ENCODE measurements at regions not wholly inside any gene's neighbourhood (a gene's known extent, or its start where the extent isn't known, plus 50 kb on each side); places are given as distances from the start of the nearest gene placed in this dataset.
"Not testable (repeated sequence)": the region's sequence is repeated elsewhere in the genome, so short reads cannot be mapped to it uniquely, and the experiment has no call there.

DNA sequence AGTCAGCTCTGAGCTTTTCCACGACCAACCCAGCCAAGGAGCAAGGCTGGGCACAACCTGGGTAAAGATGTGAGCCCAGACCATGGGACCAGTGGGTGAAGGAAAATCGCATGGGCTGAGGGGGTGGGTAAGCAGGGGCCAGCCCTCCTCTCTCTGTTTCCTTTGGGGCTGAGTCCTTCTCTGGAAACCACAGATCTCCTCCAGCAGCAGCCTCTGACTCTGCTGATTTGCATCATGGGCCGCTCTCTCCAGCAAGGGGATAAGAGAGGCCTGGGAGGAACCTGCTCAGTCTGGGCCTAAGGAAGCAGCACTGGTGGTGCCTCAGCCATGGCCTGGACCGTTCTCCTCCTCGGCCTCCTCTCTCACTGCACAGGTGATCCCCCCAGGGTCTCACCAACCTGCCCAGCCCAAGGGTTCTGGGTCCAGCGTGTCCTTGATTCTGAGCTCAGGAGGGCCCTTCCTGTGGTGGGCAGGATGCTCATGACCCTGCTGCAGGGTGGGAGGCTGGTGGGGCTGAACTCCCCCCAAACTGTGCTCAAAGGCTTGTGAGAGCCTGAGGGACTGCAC is 67.8 kb downstream of the GGTLC2 start:
- Histone ChIP-seq H3K4me3 (ENCODE audit: low read length) (no peak overlapping the region), H3K4me1 (ENCODE audit: insufficient read depth, low read length) (peaks cover 35% of the 10 kb centered on the region), H3K9me3 (ENCODE audit: low read depth, low read length) (no peaks in the 10 kb centered on the region), H3K27me3 (ENCODE audit: insufficient read depth, low read length) (no peaks in the 10 kb centered on the region)

DNA sequence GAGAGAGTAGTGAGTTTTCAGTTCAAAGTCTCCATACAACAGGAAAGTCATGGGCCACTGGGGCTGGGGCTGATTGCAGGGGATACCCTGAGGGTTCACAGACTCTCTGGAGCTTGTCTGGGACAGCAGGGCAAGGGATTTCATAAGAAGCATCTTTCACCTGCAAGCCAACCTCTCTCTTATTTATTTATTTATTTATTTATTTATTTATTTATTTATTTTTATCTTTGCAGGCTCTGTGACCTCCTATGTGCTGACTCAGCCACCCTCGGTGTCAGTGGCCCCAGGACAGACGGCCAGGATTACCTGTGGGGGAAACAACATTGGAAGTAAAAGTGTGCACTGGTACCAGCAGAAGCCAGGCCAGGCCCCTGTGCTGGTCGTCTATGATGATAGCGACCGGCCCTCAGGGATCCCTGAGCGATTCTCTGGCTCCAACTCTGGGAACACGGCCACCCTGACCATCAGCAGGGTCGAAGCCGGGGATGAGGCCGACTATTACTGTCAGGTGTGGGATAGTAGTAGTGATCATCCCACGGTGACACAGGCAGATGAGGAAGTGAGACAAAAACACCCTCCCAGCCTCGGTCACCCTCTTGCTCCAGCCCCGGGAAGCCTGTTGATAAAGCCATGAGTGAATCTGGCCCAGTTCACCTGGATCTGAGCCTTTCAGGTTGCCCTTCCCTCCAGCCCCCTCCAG is 68.4 kb downstream of the GGTLC2 start:
- Histone ChIP-seq H3K27me3 (ENCODE audit: insufficient read depth, low read length) (no peaks in the 10 kb centered on the region), H3K9me3 (ENCODE audit: low read depth, low read length) (no peaks in the 10 kb centered on the region), H3K4me1 (ENCODE audit: insufficient read depth, low read length) (peaks cover 37% of the 10 kb centered on the region), H3K4me3 (ENCODE audit: low read length) (no peak overlapping the region)

DNA sequence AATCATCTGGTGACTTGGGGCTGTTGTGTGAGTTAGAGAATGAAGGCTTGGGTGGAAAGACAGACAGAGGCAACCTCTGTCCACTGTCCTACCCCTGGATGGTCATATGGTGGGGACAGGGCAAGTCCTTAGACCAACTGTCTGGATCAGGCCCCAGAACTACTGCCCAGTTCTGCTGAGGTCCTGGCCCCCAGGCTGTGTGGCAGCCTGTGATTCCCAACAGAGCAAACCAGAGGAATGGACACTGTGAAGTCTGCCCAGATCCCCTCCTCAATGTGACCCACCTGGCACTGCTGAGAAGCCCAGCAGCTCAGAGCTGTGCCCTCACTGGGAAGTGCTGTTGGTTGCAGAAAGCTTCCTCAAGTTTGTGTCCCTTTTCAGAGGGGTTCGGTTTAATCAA is 69.0 kb downstream of the GGTLC2 start:
- no peak overlapping the region for H3K4me3 ChIP-seq (ENCODE audit: low read length)
- no peaks in the 10 kb centered on the region for H3K27me3 ChIP-seq (ENCODE audit: insufficient read depth, low read length)
- H3K9me3 ChIP-seq (ENCODE audit: low read depth, low read length), result no peaks in the 10 kb centered on the region
- peaks cover 40% of the 10 kb centered on the region for H3K4me1 ChIP-seq (ENCODE audit: insufficient read depth, low read length)

DNA sequence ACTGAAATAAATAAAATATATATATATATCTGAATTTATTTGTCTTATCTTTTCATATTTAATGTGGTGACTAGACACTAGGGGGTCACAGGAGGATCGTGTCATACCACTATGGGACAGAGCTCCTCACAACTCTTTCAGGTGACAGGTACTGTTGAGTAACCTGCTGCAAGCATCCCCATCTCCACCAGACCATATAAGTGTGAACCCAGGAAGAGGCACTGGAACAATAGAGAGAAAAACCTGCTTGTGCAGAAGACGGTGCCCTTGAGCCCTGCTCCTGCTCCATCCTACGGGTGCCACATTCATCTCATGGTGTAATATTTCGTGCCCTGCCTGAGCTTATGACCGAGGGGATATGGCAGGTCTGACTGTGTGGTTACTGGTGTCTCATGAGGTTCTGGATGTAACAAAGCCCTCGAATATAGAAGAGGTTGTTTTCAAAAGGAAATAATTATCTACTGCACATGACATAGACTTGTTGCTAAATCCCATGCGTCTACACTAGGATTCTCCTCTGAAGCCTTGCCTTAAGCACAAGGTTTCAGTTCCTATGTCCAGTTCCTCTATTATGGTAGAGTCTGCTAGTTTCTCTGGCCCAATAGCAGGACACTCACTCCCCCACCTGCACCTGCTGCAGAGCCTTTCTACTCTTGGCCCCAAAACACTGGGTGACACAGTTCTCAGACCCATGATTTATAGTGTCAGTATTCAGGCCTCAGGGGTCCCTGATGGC is 70.4 kb downstream of the GGTLC2 start:
- H3K27me3 ChIP-seq (ENCODE audit: insufficient read depth, low read length), result no peaks in the 10 kb centered on the region
- no peak overlapping the region for H3K4me3 ChIP-seq (ENCODE audit: low read length)
- H3K9me3 ChIP-seq (ENCODE audit: low read depth, low read length), result no peaks in the 10 kb centered on the region
- peaks cover 44% of the 10 kb centered on the region for H3K4me1 ChIP-seq (ENCODE audit: insufficient read depth, low read length)

DNA sequence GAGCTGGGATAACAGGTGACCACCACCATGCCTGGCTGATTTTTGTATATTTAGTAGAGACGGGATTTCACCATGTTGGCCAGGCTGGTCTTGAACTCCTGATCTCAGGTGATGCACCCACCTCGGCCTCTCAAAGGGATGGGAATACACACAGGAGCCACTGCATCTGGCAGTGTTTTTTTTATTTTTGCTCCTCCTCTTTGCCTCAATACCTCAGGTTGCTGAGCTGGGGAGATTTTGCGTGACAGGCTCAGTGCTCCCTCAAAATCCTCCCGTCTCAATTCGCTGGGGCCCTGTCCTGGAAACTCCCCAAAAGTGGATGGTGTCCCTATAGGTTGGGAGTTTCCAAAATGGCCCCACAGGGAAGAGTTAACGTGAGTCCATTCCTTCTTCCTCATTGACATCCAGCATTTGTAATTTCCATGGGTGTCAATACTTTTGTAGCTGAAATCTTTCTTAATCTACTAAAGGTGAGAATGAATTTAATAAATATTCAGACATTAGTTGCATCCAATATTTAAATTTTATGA is 71.8 kb downstream of the GGTLC2 start:
- peaks cover 59% of the 10 kb centered on the region for H3K4me1 ChIP-seq (ENCODE audit: insufficient read depth, low read length)

DNA sequence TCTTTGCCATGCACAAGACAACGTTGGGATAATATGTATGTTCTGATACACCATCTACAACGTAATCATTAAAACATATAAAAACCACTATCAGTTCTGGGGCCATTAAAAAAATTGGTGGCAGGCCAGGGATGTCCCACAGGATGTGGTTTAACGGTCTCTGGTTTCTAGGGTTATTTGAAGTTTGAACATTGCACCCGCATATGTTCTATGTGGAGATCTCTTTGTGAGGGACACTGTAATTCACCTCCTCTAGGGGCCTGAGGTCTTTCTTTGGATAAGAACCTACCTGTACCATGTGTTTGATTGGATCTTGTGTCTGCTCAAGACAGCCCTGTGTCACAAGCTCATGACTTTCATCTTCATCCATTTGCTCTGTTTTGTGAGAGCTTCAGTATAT is 73.2 kb downstream of the GGTLC2 start:
- Histone ChIP-seq H3K4me1 (ENCODE audit: insufficient read depth, low read length) (peaks cover 69% of the 10 kb centered on the region), H3K9me3 (ENCODE audit: low read depth, low read length) (no peaks in the 10 kb centered on the region), H3K27me3 (ENCODE audit: insufficient read depth, low read length) (no peaks in the 10 kb centered on the region), H3K4me3 (ENCODE audit: low read length) (no peak overlapping the region)

More for the DNA sequence above, 71.8 kb downstream of the GGTLC2 start:
- Histone ChIP-seq H3K4me3 (ENCODE audit: low read length) (no peak overlapping the region), H3K9me3 (ENCODE audit: low read depth, low read length) (no peaks in the 10 kb centered on the region), H3K27me3 (ENCODE audit: insufficient read depth, low read length) (no peaks in the 10 kb centered on the region)

DNA sequence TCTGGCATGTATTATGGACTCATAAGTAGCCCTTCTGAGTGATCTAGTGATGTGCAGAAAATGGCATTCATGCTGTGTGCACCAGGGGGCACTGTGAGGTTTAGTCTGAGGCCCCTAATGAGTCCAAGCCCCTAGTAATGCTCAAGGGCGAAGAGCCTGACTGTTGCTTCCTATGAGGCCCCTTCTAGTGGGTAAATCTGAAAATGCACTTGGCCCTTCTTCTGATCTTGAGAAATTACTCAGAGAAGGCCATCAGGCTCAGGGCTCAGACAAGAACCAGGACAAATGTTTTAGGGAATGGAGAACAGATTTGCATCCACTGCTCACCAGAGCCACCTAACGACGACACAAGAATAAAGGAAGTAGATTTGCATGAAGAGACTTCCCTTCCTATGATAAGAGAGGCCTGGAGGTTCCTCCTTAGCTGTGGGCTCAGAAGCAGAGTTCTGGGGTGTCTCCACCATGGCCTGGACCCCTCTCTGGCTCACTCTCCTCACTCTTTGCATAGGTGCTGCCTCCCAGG is 75.8 kb downstream of the GGTLC2 start:
- Histone ChIP-seq H3K4me3 (ENCODE audit: low read length) (no peak overlapping the region), H3K27me3 (ENCODE audit: insufficient read depth, low read length) (no peaks in the 10 kb centered on the region), H3K9me3 (ENCODE audit: low read depth, low read length) (no peaks in the 10 kb centered on the region), H3K4me1 (ENCODE audit: insufficient read depth, low read length) (peaks cover 45% of the 10 kb centered on the region)

DNA sequence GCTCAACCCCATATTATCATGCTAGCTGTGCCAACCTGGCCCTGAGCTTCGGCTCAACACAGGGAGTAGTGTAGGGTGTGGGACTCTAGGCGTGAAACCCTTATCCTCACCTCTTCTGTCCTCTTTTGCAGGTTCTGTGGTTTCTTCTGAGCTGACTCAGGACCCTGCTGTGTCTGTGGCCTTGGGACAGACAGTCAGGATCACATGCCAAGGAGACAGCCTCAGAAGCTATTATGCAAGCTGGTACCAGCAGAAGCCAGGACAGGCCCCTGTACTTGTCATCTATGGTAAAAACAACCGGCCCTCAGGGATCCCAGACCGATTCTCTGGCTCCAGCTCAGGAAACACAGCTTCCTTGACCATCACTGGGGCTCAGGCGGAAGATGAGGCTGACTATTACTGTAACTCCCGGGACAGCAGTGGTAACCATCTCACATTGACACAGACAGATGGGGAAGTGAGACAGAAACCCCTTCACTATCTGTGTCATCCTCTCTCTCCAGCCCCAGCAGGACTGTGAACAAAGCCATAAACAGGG is 76.4 kb downstream of the GGTLC2 start:
- Histone ChIP-seq H3K4me3 (ENCODE audit: low read length) (no peak overlapping the region), H3K4me1 (ENCODE audit: insufficient read depth, low read length) (peaks cover 39% of the 10 kb centered on the region)

DNA sequence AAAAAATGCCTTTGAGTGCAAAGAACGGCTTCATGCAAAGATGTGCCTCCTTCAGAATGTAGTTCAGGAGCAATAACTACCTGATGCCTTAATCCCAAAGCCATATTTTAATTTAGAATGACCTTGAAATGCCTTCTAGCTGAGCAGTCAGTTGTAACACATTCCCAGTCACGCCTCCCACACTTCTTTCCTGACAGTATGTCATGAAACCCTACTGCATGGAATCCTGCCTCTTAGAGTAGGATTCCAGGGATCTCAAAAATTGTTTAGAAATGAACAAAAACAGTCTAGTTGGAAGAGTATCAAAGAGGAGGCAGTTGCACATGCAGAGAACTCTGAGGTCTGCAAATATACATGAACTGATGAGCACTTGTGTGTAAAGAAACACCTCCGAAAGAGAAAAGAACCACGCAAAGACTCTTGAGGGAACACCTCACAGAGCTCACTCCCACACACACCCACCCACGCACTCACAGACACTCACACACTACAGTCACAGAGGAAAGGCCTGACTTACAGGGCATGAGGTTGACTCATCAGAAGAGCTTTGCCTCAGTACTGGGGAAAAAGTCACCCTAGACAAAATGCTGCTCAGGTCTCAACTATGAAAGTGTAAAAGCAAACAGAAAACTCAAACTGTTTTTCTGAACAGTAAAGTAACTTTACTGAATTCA is 77.4 kb downstream of the GGTLC2 start:
- H3K4me3 ChIP-seq (ENCODE audit: low read length), result no peak overlapping the region
- no peaks in the 10 kb centered on the region for H3K27me3 ChIP-seq (ENCODE audit: insufficient read depth, low read length)
- no peaks in the 10 kb centered on the region for H3K9me3 ChIP-seq (ENCODE audit: low read depth, low read length)
- H3K4me1 ChIP-seq (ENCODE audit: insufficient read depth, low read length), result peaks cover 34% of the 10 kb centered on the region

More for the DNA sequence above, 76.4 kb downstream of the GGTLC2 start:
- H3K9me3 ChIP-seq (ENCODE audit: low read depth, low read length), result no peaks in the 10 kb centered on the region
- H3K27me3 ChIP-seq (ENCODE audit: insufficient read depth, low read length), result no peaks in the 10 kb centered on the region

DNA sequence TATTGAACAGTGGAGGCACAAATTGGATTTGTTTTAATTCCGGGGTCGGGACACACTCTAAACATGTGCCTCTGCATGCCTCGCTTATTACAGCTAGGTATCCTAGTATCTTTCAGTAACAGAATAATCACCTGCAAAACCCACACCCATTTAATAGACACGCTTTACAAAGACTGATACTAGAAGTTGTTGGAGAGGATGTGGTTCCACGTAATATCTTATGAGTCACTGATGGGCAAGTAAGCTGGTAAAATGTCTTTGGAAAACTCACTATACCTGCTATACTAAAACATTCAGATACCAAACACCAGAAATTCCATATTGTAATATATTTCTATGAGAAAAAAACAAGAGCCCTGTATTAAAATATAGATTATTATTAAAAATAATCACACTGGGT is 84.0 kb downstream of the GGTLC2 start:
- H3K4me3 ChIP-seq (ENCODE audit: low read length), result no peak overlapping the region
- H3K27me3 ChIP-seq (ENCODE audit: insufficient read depth, low read length), result no peaks in the 10 kb centered on the region
- no peaks in the 10 kb centered on the region for H3K9me3 ChIP-seq (ENCODE audit: low read depth, low read length)
- H3K4me1 ChIP-seq (ENCODE audit: insufficient read depth, low read length), result peaks cover 5% of the 10 kb centered on the region

DNA sequence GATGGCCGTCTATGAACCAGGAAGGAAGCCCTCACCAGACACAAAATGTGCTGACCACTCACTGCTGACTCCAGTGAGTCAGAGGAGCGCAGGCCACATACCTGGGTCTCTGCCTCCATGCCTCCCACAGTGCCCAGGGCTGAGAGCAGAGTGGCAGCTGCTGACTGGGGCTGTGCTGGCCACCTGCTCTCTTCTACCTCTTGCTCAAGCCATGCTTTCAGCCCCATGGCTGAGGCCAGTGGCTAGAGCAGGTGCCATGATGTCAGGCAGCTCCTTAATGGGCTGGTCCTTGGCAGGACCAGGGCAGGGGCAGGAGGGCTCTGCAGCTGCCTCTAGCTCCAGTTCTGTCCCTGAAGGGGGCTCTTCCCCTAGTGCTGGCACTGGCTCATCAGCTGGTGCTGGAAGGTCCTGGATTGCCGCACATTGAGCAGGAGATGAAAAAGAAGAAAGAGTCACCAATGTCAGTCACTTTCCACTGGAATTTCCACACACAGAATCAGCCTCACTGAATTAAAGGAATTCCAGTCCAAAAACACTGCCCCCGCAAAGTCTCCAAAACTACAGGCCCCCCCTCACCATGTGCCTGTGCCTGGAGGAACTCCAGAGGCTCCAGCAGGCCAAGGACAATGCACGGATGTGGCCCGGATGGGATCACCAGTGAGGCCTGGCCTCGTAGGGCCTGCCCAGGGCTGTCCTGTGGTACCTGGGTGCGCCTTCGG is 86.4 kb downstream of the GGTLC2 start:
- Histone ChIP-seq H3K4me1 (ENCODE audit: insufficient read depth, low read length) (peaks cover 7% of the 10 kb centered on the region), H3K27me3 (ENCODE audit: insufficient read depth, low read length) (no peaks in the 10 kb centered on the region), H3K4me3 (ENCODE audit: low read length) (no peak overlapping the region), H3K9me3 (ENCODE audit: low read depth, low read length) (no peaks in the 10 kb centered on the region)

DNA sequence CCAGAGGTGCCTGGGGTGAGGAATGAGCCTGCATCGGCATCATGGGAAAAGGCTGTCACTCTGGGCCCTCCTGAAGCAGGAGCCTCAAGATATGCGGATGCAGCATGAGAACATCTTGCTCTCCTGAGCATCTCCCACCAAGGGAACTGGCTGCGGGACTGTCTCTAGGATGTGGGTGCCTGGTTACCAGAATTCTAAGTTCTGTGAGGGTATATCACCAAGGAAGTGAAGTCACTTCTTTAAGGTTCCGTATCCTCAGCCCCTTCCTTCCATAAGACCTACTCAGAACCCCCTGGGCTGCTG is 86.9 kb downstream of the GGTLC2 start:
- no peak overlapping the region for H3K4me3 ChIP-seq (ENCODE audit: low read length)
- H3K4me1 ChIP-seq (ENCODE audit: insufficient read depth, low read length), result peaks cover 12% of the 10 kb centered on the region
- no peaks in the 10 kb centered on the region for H3K27me3 ChIP-seq (ENCODE audit: insufficient read depth, low read length)
- H3K9me3 ChIP-seq (ENCODE audit: low read depth, low read length), result no peaks in the 10 kb centered on the region

DNA sequence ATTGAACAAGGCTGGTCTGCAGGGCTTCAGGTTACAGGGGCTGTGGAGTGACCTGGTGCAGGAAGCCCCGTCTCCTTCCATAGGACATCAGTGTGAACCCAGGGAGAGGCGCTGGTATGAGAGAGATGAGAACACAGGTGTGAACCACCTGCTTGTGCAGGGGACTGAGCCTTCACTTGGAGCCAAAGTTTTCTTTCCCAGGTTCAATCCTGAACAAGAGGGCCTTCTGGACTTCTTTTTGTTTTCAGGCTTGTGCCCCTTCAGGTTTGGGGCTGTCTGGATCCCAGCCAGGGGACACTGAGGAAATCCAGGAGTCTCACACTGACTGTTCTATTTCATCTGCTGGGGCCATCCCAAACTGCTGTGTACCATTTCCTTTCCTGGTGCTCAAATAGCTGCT is 88.6 kb downstream of the GGTLC2 start:
- not testable (repeated sequence) for H3K4me3 ChIP-seq (ENCODE audit: low read length); H3K9me3 ChIP-seq (ENCODE audit: low read depth, low read length); H3K27me3 ChIP-seq (ENCODE audit: insufficient read depth, low read length)
- H3K4me1 ChIP-seq (ENCODE audit: insufficient read depth, low read length), result peaks cover 19% of the 10 kb centered on the region

DNA sequence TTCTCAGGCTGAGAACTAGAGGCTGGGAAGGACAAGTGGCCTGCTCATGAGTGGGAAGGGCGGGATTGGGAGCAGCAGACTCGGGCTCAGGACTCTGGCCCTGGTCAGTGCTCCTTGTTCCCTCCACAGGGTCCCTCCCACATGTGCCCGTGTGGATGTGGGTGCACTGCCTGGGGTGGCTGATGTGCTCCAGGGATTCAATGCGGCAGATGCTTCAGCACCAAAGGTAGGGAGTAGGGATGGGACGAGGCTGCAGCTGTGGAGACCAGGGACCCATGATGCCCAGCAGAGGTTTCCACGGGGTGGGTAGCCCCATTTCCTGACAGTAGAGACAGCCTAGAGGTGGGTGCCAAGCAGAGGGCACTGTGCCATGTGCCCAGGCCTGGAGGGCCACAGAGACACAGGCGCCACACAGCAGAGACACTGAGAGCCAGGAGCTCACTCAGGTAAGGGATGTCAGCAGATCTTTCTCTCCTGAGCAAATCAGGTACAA is 89.5 kb downstream of the GGTLC2 start:
- Histone ChIP-seq H3K9me3 (ENCODE audit: low read depth, low read length) (no peaks in the 10 kb centered on the region), H3K4me1 (ENCODE audit: insufficient read depth, low read length) (peaks cover 19% of the 10 kb centered on the region), H3K27me3 (ENCODE audit: insufficient read depth, low read length) (no peaks in the 10 kb centered on the region), H3K4me3 (ENCODE audit: low read length) (no peak overlapping the region)

All from mononuclear cell (primary cell).